Left ventricle myocardium superior (tissue), 1 donor: ENCODE measurements at regions not wholly inside any gene's neighbourhood (a gene's known extent, or its start where the extent isn't known, plus 50 kb on each side); places are given as distances from the start of the nearest gene placed in this dataset.
"Not testable (repeated sequence)": the region's sequence is repeated elsewhere in the genome, so short reads cannot be mapped to it uniquely, and the experiment has no call there.

Experiments used
- ATAC-seq: fragments of 200-7000 bp; cut with Tn5 transposase; one replicate; pipeline ENCODE4 v1.9.1; 2020; ENCODE audit warnings: mild to moderate bottlenecking, moderate library complexity
- DNase-seq: peaks from one replicate; pipeline ENCODE4 v3.0.0-alpha.2; 2020
- intact Hi-C: fragments of 100-400 bp; cut with micrococcal nuclease; formaldehyde crosslinking; loops from one replicate; pipeline ENCODE4 v1.11.0; 2022
- donor health status: DM: no; HTN: yes; CAD: no; lungs with severe emphysema.

DNA sequence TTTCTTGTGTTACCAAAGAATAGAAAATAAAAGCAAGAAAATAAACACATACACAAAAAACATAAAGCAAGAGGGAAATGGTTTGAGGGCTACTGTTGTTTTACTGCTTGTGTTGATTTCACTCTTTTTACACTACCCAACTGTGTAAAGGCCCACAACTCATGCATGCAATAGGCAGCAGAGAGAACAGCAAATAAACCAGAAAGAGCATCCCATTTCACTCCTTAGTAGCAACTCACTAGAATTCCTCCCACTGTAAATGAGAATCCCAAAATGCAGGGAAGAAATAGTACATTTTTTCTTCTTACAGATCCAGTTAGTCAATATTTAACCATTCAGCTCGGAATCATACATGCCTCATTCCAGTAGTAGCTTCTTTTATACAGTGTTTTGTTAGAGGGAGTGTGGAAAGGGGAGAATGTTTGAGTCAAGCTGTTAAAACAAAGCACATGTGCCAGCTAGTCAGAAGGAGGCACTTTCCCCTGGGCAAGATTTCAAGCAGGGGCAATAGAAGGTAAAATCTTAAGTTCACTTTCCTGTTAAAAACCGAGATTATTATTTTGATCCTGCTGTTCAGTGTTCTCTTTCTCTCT, 147.2 kb upstream of the FAM98A start:
- no peak for ATAC-seq
- no peak for DNase-seq
- intact Hi-C loops, result no loop called here

- ATAC-seq (no peak), DNase-seq (no peak)
- intact Hi-C loops, result no loop called here
Measured at GRCh38 chr2:33735096-33735495, 136.0 kb upstream of the FAM98A start.

- DNase-seq, result no peak
- intact Hi-C loops, result no loop called here
- ATAC-seq, result no peak
Measured at GRCh38 chr2:33730804-33731203, 131.7 kb upstream of the FAM98A start.

DNA sequence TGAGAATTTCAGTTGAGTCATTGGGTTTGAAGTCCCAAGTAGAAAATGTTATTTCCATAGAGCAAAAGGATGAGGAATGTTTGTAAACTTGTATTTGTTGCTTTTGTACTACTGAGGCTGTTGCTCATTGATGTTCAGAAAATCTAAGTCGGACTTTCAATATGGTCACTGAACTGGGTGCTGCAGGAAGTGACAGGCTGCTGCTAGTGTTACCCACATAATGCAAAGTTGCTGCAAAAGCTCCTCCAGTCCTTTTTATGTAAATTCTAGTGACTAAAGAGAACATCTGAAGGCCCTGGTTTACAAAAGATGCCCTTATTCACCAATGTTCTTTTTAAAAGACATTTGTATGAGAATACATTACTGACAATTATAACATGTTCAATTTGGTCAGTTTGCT, 131.1 kb upstream of the FAM98A start:
- DNase-seq (no peak), ATAC-seq (no peak)
- intact Hi-C loops, result no loop called here

GRCh38 chr2:33729353-33729752, 130.3 kb upstream of the FAM98A start:
- no peak for DNase-seq
- intact Hi-C loops, result no loop called here

GRCh38 chr2:33728106-33728505, 129.0 kb upstream of the FAM98A start:
- DNase-seq (no peak), ATAC-seq (no peak)
- intact Hi-C loops, result no loop called here

More at GRCh38 chr2:33729353-33729752, 130.3 kb upstream of the FAM98A start:
- no peak for ATAC-seq

- DNase-seq (peak; percentile 25), ATAC-seq (no peak)
- intact Hi-C loops, result no loop called here
Measured at GRCh38 chr2:33727361-33728032, 128.4 kb upstream of the FAM98A start.

GRCh38 chr2:33726415-33726814, 127.3 kb upstream of the FAM98A start:
- intact Hi-C loops, result no loop called here
- no peak for ATAC-seq
- DNase-seq, result no peak

GRCh38 chr2:33723329-33723728, 124.2 kb upstream of the FAM98A start:
- DNase-seq, result no peak
- intact Hi-C loops, result no loop called here
- ATAC-seq, result no peak

DNA sequence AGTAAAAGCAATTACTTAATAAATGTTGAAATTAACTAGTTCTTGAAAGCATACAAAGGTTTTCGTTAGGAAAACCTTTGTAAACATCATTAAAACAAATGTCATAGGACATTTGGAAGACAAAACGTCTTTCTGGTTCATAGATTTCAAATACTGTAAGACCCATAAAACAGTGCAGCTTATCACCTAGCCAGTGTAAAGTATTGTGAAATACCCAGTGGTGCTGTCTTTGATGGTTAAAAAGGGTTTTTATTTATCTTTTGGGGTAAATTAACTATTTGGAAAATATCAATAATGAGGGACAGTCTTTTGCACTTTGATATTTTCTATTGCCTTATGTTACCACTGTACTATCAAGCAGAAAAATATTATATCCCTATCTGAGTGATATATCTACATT, 120.0 kb upstream of the FAM98A start:
- intact Hi-C loops, result no loop called here
- ATAC-seq (no peak), DNase-seq (no peak)

GRCh38 chr2:33712674-33713073, 113.6 kb upstream of the FAM98A start:
- DNase-seq (no peak), ATAC-seq (no peak)
- intact Hi-C loops, result no loop called here

DNA sequence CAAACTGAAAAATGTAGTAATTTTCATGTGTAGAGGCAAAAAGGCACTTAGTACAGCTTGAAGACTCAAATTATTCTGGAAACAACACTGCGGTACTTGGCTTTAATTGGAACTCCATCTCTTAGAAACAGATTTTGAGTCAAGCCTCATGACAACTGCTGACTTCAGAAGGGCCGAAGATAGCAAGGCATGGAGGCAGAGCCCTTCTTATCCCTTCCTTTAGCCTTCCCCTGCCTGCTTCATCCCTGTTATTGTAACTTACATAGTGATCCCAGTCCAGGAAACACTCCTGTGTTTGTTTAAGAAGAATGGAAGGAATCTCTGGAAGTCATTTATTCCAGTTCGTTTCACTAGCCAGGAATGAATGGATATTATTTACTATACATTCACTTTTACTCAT, 110.9 kb upstream of the FAM98A start:
- no peak for DNase-seq
- intact Hi-C loops, result no loop called here
- no peak for ATAC-seq

GRCh38 chr2:33707312-33707711, 108.2 kb upstream of the FAM98A start:
- ATAC-seq, result no peak
- no peak for DNase-seq

DNA sequence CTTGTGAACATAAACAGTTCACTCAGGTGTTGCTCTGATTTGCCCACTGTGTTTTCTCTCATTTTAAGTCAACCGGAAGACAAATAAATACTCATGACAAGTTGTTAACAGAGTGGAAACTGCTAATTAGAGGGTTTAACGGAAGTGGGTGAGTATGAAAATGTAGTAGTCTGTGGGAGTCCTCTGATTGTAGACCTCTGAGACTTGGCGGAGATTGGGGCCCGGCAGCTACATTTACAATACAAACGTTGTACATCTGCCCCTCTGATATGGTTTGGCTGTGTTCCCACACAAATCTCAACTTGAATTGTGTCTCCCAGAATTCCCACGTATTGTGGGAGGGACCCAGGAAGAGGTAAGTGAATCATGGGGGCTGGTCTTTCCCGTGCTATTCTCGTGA, 107.3 kb upstream of the FAM98A start:
- no peak for DNase-seq

More at GRCh38 chr2:33707312-33707711, 108.2 kb upstream of the FAM98A start:
- intact Hi-C loops, result no loop called here

DNA sequence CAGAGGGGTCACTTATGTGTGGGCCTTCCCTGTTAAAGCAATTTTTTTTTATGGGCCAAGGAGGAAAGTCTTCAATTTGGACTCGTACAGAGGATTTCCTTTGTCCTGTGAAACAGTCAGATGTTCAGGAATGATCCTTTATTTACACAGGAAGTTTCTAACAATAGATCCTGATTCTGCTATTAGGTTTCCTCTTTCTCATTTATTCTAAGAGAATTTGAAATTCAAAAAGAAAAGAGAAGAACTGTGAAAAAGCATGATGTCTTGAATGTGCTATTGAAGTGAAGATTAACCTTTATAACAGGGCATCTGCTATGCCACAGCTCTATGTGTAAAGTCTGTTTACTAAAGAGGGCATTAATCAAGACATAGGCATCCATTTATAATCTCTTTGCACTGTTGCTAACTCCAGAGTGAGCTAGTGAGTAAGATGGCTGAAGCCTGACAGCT, 105.3 kb upstream of the FAM98A start:
- ATAC-seq, result no peak
- DNase-seq, result no peak
- intact Hi-C loops, result no loop called here

More for the DNA sequence above, 107.3 kb upstream of the FAM98A start:
- intact Hi-C loops, result no loop called here
- no peak for ATAC-seq

GRCh38 chr2:33696234-33696633, 97.1 kb upstream of the FAM98A start:
- DNase-seq (no peak), ATAC-seq (no peak)
- intact Hi-C loops, result no loop called here

- ATAC-seq, result no peak
- intact Hi-C loops, result no loop called here
- DNase-seq, result no peak
Measured at GRCh38 chr2:33694904-33695303, 95.8 kb upstream of the FAM98A start.

- ATAC-seq, DNase-seq, intact Hi-C loops: not testable (repeated sequence)
Measured at GRCh38 chr2:33690686-33691085, 91.6 kb upstream of the FAM98A start.

- intact Hi-C loops, result no loop called here
- ATAC-seq (no peak), DNase-seq (no peak)
Measured at GRCh38 chr2:33681364-33681757, 82.3 kb upstream of the FAM98A start.

DNA sequence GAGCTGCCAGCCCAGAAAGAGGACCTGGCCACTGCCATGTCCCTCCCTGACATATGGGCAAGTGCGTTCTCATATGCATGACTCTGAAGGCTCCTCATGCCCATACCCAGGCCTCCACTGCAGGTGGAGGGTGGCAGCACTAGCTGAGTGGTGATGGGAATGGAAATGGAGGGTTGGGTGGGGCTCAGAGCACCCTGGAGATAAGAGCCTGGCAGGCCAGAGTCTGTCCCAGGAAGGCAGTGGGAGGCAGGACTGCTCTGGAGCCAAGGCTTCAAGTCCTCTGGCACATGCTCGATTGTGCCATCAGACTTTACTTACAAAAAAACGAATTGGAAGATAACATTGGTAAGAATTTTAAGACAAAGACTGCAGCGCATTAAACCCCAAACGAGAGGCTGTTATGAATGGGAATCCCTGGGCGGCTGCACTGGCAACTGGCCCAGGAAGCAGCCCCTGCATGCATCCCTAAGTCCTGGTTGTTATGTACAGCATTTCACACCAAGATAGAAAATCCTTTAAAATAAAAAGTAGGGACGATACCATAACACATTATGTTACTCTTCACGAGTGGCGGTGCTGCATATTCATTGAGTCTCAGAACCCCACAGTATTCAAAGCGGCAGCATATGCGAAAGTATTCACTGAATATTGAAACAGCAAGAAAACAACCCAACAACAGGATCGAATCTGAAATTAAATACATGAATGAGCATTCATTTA, 81.7 kb upstream of the FAM98A start:
- ATAC-seq, result no peak
- intact Hi-C loops, result no loop called here
- no peak for DNase-seq
